ENCODE measurements at regions not wholly inside any gene's neighbourhood (a gene's known extent, or its start where the extent isn't known, plus 50 kb on each side); places are given as distances from the start of the nearest gene placed in this dataset.

- no peak overlapping the region for H3K27ac ChIP-seq
- no peaks in the 10 kb centered on the region for H3K36me3 ChIP-seq
- H3K4me3 ChIP-seq, result no peak overlapping the region
- TF ChIP-seq POLR2AphosphoS5 (IDR thresholded peaks at IDR 0.05; ENCODE audit: insufficient read depth in 1 of 2, low read depth in 1 of 2) (no peak), CTCF (IDR thresholded peaks at IDR 0.05) (no peak), POLR2A (IDR thresholded peaks at IDR 0.05) (no peak)
- H3K9me3 ChIP-seq, result no peaks in the 10 kb centered on the region
- DNase-seq (ENCODE audit: extremely low spot score in 2 of 2), result no peak
- no peaks in the 10 kb centered on the region for H3K4me1 ChIP-seq
- intact Hi-C loops (cut with DNase I), result no loop called here
- H3K27me3 ChIP-seq, result no peaks in the 10 kb centered on the region
These were observed 443.2 kb upstream of the SPHKAP start for GRCh38 chr2:228624733-228625132.

GRCh38 chr2:228615496-228615895, 434.0 kb upstream of the SPHKAP start:
- H3K4me3 ChIP-seq, result no peak overlapping the region
- no peak overlapping the region for H3K27ac ChIP-seq
- no peaks in the 10 kb centered on the region for H3K4me1 ChIP-seq
- no peak for DNase-seq (ENCODE audit: extremely low spot score in 2 of 2)
- H3K27me3 ChIP-seq, result no peaks in the 10 kb centered on the region
- H3K9me3 ChIP-seq, result no peaks in the 10 kb centered on the region
- H3K36me3 ChIP-seq, result no peaks in the 10 kb centered on the region
- TF ChIP-seq CTCF (IDR thresholded peaks at IDR 0.05) (no peak), POLR2AphosphoS5 (IDR thresholded peaks at IDR 0.05; ENCODE audit: insufficient read depth in 1 of 2, low read depth in 1 of 2) (no peak), POLR2A (IDR thresholded peaks at IDR 0.05) (no peak)
- intact Hi-C loops (cut with DNase I), result no loop called here

GRCh38 chr2:228614741-228615140, 433.3 kb upstream of the SPHKAP start:
- intact Hi-C loops (cut with DNase I), result no loop called here
- H3K4me1 ChIP-seq, result no peaks in the 10 kb centered on the region
- H3K9me3 ChIP-seq, result no peaks in the 10 kb centered on the region
- no peak for TF ChIP-seq POLR2AphosphoS5 (IDR thresholded peaks at IDR 0.05; ENCODE audit: insufficient read depth in 1 of 2, low read depth in 1 of 2)
- no peak for TF ChIP-seq POLR2A (IDR thresholded peaks at IDR 0.05)
- no peak for TF ChIP-seq CTCF (IDR thresholded peaks at IDR 0.05)
- no peak for DNase-seq (ENCODE audit: extremely low spot score in 2 of 2)
- no peaks in the 10 kb centered on the region for H3K27me3 ChIP-seq
- no peaks in the 10 kb centered on the region for H3K36me3 ChIP-seq
- no peak overlapping the region for H3K27ac ChIP-seq
- H3K4me3 ChIP-seq, result no peak overlapping the region

- intact Hi-C loops (cut with DNase I), result no loop called here
- Histone ChIP-seq H3K9me3 (no peaks in the 10 kb centered on the region), H3K27ac (no peak overlapping the region), H3K27me3 (no peaks in the 10 kb centered on the region), H3K4me3 (no peak overlapping the region), H3K4me1 (no peaks in the 10 kb centered on the region), H3K36me3 (no peaks in the 10 kb centered on the region)
- TF ChIP-seq POLR2AphosphoS5 (IDR thresholded peaks at IDR 0.05; ENCODE audit: insufficient read depth in 1 of 2, low read depth in 1 of 2), result no peak
- no peak for TF ChIP-seq CTCF (IDR thresholded peaks at IDR 0.05)
- TF ChIP-seq POLR2A (IDR thresholded peaks at IDR 0.05), result no peak
- no peak for DNase-seq (ENCODE audit: extremely low spot score in 2 of 2)
These were observed 431.8 kb upstream of the SPHKAP start for GRCh38 chr2:228613133-228613850.

- no peak overlapping the region for H3K4me3 ChIP-seq
- intact Hi-C loops (cut with DNase I), result no loop called here
- H3K27me3 ChIP-seq, result no peaks in the 10 kb centered on the region
- no peaks in the 10 kb centered on the region for H3K36me3 ChIP-seq
- TF ChIP-seq CTCF (IDR thresholded peaks at IDR 0.05) (no peak), POLR2A (IDR thresholded peaks at IDR 0.05) (no peak), POLR2AphosphoS5 (IDR thresholded peaks at IDR 0.05; ENCODE audit: insufficient read depth in 1 of 2, low read depth in 1 of 2) (no peak)
- H3K9me3 ChIP-seq, result no peaks in the 10 kb centered on the region
- H3K4me1 ChIP-seq, result no peaks in the 10 kb centered on the region
- DNase-seq (ENCODE audit: extremely low spot score in 2 of 2), result no peak
- H3K27ac ChIP-seq, result no peak overlapping the region
These were observed 429.7 kb upstream of the SPHKAP start for GRCh38 chr2:228611171-228611570.

All from vagina (tissue), 2 donors.